ENCODE measurements at regions not wholly inside any gene's neighbourhood (a gene's known extent, or its start where the extent isn't known, plus 50 kb on each side); places are given as distances from the start of the nearest gene placed in this dataset.

DNA sequence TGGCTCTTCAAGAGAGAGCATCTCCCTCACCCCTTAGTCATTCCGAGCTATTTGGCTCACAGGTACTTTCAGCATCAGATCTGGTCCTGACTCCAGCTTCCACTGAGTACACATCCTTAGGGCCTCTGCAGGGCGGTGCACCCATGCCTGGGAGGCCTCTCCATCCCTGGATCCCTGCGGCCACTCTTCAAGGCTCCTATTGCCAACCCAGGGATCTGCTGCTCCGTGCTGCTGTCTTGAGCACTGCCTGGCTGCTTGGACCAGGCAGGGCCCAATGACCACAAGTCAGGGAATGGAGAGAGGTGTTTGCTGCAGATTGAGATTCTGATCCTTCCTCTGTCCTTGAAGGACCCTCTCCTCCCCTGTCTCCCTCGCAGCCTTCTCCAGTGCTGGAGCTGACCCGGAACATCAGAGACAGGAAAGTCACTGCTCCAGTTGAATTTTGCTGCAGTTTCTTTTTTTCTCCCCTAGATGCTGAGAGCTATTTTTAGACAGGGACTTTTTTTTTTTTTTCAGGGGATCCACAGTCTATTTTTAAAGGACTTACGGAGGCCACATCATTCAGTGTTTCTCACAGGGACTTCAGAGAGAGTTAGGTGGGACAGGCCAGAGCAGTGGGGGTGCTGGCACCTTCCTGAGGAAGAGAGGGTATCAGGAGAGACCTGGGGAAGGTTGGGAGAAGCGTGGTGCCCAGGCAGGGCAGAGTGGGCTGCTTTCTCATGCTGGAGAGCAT, 50.1 kb upstream of the KCNA1 start:
- DNase-seq = no peak

Measured in NCI-H1694 (cell line).